ENCODE measurements at regions not wholly inside any gene's neighbourhood (a gene's known extent, or its start where the extent isn't known, plus 50 kb on each side); places are given as distances from the start of the nearest gene placed in this dataset.

DNA sequence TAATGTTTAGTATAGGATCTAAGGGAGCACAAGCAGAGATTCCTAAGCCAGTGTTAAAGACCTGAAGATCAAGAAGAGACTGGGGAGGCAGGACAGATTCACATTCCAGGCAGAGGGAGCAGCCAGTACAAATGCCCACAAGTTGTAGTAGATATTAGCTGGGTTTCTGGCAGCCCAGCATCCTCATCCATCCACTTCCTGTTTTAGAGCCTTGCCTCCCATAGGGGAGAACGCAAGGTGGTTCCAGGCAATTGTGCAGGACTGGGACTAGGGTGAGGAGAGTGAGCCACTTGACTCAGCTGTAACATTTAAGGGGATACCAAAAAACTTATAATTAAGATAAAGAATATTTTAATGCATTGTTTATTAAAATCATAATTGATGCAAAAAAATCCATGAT, 71.3 kb upstream of the PSMA6 start:
- H3K4me3 ChIP-seq (ENCODE audit: low read depth, low read length) = no peak overlapping the region
- DNase-seq (ENCODE audit: low read depth) = no peak

- no peak for DNase-seq (ENCODE audit: low read depth)
- H3K4me3 ChIP-seq (ENCODE audit: low read depth, low read length) = no peak overlapping the region
Observed at GRCh38 chr14:35221462-35221861, 70.7 kb upstream of the PSMA6 start.

GRCh38 chr14:35222324-35222723, 69.9 kb upstream of the PSMA6 start:
- no peak overlapping the region for H3K4me3 ChIP-seq (ENCODE audit: low read depth, low read length)
- DNase-seq (ENCODE audit: low read depth) = no peak

- no peak for DNase-seq (ENCODE audit: low read depth)
- no peak overlapping the region for H3K4me3 ChIP-seq (ENCODE audit: low read depth, low read length)
Observed at GRCh38 chr14:35222872-35223466, 69.2 kb upstream of the PSMA6 start.

DNA sequence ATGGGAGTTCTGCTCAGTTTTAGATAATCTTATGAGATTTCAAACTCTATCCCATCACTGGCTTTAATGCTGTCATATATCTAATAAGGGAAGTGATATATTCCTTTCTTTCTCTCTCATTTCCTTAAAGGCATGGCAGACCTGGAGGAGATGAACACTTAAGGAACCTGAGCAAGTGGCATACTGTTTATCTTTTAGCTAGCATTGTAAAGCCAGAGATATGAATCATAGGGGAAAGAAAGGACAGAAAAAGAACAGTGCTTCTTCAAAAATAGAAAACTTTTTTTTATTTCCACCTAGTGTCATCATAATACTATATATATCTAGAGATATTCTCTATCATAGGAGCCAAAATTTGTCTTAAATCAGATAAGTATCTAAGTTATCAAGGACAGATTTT, 68.3 kb upstream of the PSMA6 start:
- H3K4me3 ChIP-seq (ENCODE audit: low read depth, low read length) = no peak overlapping the region
- DNase-seq (ENCODE audit: low read depth) = no peak

DNA sequence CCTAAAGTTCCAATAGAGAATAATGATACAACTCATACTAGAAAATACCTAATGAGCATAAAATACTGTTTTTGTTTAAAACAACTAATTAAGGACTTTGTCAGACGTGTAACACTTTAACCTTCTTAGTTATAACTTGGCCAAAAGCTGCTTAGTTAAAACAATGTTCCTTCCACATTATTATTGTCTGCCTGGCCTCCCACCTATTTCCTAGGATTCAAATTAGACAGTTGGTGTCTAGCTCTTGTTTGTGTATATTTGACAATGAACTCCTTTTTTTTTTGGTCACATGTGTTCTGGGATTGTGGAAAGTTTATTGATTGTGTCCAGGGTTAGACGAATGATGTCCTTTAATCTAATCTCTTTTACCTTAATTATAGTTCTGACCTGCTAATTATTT, 67.6 kb upstream of the PSMA6 start:
- DNase-seq (ENCODE audit: low read depth) = no peak
- no peak overlapping the region for H3K4me3 ChIP-seq (ENCODE audit: low read depth, low read length)

GRCh38 chr14:35229084-35229791, 62.9 kb upstream of the PSMA6 start:
- H3K4me3 ChIP-seq (ENCODE audit: low read depth, low read length) = no peak overlapping the region
- DNase-seq (ENCODE audit: low read depth) = no peak

DNA sequence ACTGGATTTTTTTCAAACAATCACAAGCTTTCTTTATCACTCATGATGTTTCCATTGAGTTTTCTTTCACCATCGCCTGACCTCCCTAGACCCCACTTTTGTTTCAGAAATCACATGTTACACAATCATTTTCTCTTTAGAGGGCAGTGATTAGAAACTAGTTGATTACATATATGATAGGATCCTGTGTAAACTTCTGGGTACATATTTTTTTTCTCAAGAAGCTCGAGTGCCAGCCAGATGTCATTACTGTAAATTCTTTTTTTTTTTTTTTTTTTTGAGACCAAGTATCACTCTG, 62.4 kb upstream of the PSMA6 start:
- no peak overlapping the region for H3K4me3 ChIP-seq (ENCODE audit: low read depth, low read length)
- DNase-seq (ENCODE audit: low read depth) = no peak

GRCh38 chr14:35231207-35231760, 60.9 kb upstream of the PSMA6 start:
- no peak overlapping the region for H3K4me3 ChIP-seq (ENCODE audit: low read depth, low read length)
- DNase-seq (ENCODE audit: low read depth) = no peak

DNA sequence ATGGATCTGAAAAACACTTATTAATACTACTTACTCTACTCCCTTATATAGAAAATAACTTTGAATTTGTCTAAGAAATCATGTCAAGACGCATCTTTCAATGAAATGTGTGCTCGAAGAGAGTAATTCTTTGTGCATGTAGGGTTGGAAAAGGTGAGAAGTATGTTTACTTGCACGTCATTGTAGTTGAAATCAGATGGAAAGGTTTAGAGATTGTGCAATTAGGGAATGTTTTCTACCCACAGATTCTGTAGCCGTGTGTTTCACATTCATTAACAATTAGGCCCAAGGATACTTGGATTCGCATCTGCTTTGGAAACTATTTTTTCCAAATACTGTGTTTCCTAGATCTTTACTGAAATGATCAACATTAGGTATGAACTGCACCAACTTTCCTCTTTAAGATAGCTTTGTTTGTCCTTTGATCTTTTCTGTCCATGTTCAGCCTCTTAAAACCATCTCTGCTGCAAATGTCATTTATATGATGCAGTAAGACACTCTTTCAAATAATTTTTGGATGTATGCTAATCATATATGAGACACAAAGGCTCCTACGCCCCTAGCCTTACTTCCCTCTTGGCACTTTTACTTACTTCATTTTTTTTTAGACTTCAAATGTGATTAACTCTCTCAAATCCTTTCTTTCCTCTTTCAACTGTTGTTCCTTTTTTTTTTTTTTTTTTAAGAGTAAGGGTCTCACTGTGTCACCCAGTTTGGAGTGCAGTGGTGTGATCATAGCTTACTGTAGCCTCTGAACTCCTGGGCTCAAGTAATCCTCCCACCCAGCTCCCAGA, 58.0 kb upstream of the PSMA6 start:
- peak; percentile 16 for DNase-seq (ENCODE audit: low read depth)
- no peak overlapping the region for H3K4me3 ChIP-seq (ENCODE audit: low read depth, low read length)

DNA sequence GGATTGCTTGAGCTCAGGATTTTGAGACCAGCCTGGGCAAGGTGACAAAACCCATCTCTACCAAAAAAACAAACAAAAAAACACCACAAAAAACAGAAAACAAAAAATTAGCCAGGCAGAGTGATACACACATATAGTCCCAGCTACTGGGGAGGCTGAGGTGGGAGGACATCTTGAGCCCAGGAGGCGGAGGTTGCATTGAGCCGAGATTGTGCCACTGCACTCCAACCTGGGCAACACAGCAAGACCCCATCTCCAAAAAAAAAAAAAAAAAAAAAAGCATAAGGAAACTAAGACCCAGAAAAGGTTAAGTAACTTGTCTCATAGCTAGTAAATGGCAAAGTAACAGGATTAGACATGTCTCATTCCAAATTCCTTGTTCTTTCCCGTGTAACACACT, 56.3 kb upstream of the PSMA6 start:
- DNase-seq (ENCODE audit: low read depth) = no peak
- H3K4me3 ChIP-seq (ENCODE audit: low read depth, low read length) = no peak overlapping the region

DNA sequence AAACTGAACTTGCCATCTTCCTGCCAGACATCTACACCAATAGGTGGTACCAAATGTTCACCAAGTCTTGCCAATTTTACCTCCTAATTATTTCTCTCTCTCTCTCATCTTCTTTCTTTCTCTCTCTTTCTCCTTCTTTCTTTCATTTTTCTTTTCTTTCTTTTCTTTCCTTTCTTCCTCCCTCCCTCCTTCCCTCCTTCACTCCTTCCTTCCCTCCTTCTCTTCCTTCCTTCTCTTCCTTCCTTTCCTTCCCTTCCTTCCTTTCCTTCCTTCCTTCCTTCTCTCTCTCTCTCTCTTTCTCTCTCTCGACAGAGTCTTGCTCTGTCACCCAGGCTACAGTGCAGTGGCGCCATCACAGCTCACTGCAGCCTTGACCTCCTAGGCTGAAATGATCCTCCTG, 55.4 kb upstream of the PSMA6 start:
- no peak overlapping the region for H3K4me3 ChIP-seq (ENCODE audit: low read depth, low read length)
- no peak for DNase-seq (ENCODE audit: low read depth)

GRCh38 chr14:35240231-35240630, 52.0 kb upstream of the PSMA6 start:
- no peak for DNase-seq (ENCODE audit: low read depth)
- H3K4me3 ChIP-seq (ENCODE audit: low read depth, low read length) = no peak overlapping the region

All from skeletal muscle cell (primary cell).